HG03565 (cell line): ENCODE measurements at regions not wholly inside any gene's neighbourhood (a gene's known extent, or its start where the extent isn't known, plus 50 kb on each side); places are given as distances from the start of the nearest gene placed in this dataset.

Experiments used
- ATAC-seq: cut with Tn5 transposase; IDR thresholded peaks from one replicate; pipeline ENCODE4 v1.9.1; 2021; ENCODE audit warnings: mild to moderate bottlenecking, moderate library complexity; ENCODE audit not compliant: unreplicated experiment

DNA sequence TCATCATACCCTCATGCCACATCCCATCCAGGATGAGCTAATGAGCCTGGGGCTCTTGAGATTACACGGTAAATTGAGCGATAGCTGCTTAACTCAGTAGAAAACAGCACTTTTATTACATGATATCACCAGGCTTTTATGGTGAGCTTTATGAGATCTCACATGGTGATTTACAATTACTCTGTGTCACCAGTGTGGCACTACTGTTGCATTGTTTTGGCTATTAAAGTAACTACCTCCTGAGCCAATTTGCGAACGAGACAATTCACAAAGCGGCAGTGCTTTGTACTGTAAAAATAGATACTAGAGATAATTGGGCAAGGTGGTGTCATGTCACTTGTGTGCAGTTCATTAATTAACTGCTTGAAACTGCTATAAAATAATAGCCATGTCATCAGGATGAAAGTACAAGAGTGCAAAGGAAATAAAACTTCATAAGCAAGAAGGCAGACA lies 767.7 kb upstream of the ADGRL2 start:
- ATAC-seq = no peak

DNA sequence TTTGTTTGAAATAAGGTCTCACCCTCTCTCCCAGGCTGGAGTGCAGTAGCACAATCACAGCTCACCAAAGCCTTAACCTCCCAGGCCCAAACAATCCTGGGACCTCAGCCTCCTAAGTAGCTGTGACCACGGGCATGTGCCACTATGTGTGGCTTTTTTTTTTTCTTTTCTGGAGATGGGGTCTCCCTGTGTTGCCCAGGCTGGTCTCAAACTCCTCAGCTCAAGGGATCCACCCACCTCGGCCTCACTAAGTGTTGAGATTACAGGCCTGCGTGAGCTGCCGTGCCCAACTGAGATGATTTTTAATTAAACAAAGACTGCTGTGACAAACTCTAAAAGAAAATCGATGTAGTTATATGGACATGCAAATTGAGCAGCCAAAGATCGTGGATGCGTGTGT lies 768.4 kb upstream of the ADGRL2 start:
- no peak for ATAC-seq

DNA sequence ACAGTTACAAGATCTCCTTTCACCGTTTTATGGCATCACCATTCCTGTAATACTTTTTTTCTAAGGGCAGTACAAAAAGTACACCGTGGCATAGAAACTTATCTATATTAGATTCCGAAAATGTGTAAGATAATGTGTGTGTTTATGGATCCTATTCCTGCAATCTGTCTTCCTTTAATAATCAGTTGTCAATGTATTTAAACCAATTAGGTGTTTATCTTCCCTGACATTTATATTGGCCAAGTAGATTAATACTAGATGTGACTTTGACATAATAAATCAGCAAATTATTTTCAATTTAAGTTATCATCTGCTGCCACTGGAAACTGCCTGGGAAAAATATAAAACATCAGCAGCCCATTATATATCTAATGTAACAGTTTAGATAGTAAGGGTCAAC lies 770.3 kb upstream of the ADGRL2 start:
- ATAC-seq = no peak

DNA sequence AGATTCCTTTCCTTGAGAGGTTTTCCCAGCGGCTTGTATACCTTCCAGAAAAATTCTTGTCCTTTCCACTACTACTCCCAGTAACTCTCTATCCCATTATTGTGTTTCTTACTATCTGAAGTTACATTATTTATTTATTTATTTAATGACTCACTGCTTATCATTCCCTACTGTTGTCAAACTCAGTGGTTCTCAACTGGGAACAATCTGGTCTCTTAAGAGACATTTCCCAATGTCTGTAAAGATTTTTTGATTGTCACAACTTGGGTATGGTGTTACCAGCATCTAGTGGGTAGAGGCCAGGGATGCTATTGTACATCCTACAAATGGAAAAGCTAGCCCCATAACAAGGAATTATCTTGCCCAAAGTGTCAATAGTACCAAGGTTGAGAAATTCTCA lies 771.5 kb upstream of the ADGRL2 start:
- ATAC-seq = no peak

DNA sequence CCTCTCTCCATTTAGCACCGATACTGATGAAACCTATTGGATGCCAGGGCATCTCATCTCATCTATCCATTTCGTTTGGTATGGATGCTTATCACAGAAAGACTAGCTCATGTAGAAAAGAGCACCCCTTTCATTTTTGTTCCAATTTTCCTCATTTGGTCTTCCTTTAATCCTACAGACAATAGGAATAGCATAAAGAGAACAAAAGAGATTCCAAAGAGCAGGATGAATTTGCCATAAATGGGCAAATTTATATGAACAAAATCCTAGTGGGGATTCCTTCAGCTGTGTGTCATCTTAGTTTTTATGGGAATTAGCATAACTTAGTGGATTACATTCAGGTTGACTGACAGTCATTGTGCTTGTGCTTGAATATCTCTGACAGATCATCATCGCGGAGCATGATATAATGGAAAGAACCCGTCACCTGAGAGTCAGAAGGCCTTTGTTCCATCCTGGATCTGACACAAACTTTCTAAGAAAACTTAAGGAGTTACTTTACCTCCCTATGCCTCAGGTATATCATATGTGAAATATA lies 777.5 kb upstream of the ADGRL2 start:
- no peak for ATAC-seq

DNA sequence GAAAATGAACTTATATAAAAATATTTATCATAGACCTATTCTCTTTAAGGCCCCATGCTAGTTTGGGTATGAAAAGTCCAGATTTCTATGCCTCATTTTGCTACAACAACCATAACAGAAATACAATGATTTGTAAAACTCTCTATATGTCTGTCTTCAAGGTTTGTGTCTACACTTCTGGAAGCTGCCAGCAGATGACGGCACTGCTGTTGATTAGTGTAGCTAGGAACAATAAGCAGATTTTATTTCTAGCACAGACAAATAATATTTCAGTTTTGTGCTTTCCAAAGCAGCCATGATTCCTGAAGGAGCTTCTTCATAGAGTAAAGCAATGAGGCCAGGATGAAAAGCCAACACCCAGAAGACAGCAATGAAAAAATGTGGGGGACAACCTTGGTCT lies 779.6 kb upstream of the ADGRL2 start:
- no peak for ATAC-seq

DNA sequence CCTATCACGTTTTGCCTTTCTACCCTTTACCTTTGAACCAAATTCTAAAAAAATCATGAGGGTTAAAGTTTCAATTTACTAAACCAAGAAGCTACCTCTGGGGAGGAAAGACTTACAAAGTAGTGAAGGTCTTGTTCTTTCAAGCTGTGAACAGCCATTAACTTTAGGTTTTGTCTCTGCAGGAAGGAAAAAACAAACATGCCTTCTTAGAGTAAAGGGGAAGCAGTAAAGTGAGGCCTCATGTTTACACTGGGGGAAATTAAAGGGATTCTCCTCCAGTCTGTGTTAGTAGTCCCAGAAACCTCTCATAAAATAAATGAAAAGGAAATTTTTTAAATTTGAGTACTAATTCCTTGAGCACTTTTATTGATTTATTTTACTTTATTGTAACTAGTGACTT lies 780.2 kb upstream of the ADGRL2 start:
- ATAC-seq = no peak

DNA sequence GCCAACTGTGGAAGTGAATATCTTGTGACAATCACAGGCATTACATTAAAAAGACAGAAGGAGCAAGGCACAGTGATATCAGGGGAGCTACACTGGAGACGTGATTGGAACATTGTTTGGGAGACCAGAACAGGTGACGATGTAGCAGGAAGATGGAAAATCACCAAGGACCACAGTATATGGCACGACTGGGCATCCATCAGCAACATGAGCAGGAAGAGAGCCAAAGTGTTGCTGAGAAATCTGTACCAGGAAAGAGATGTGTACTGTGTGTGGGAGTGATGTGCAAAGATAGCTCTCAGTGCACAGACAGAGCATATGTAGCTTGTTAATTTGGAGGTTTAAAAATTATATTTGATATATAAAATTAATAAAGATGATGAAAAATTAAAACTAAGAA lies 790.6 kb upstream of the ADGRL2 start:
- no peak for ATAC-seq

DNA sequence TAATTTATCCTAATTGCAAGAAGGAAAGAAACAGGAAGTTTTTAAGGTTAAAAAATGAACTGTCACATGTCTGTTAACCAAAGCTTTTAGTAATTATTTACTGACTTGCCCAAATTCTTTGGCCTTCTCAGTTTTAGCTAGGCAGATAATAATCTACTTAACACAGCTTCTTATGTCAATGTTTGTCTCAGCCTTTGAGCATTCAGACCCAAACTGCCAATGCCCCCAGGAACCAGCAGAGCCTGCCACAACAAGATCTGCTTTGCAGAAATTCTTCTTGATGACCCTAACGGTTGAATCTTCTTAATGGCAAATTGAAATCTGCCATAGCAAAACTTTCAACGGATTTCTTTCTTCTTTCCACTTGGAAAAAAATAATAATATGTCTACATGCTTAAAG lies 792.4 kb upstream of the ADGRL2 start:
- ATAC-seq = no peak

DNA sequence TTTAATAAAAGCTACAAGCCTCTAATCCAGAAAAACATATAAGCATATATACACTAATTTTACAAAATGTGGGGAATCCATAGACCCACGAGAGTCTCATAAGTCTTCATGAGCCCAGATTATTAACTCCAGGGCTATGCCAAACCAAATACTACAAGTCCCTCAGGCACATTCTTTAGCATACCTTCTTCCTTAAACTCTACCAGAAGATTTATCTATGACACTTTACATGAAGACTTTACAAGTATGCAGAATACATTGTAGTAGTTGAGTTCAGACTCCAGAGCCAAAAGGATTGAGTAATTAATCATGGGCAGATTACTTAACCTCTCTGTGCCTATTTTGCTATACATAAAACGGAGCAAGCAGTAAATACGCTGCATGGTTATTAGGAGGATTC lies 793.7 kb upstream of the ADGRL2 start:
- no peak for ATAC-seq

DNA sequence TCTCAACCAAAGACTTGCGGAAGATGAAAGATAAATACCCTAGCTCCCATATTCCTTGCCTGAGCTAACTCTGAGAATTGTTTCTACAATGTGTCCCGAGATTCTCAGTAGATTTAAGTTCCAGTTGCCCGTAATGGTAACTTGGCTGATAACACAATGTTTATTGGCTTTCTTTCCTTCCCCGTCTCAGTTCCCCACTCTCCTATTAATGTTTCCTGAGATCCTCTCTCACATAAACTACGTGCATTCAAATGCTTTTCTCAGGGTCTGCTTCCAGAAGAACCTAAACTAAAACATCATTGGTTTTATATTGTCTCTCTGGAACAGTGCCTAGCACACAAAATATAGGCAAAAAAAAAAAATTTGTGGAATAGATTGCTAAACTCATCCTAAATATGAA lies 794.2 kb upstream of the ADGRL2 start:
- no peak for ATAC-seq

DNA sequence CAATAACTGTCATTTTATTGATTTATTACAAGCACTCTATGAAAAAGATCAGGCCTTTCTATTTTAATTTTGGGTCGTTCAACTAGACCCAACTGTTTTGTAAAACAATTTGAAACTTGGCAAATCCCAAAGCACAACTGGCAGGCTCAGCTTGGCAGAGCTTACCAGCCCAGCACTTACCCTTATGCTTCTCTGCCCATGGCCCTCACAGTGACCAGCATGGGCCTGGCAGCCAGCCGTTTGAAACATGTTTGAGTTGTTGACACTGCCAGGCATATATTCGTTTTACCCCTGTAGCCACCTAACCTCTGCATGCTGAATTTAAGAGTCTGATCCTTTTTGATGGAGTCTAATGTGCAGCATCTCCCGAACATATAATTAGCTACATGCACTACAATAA lies 796.7 kb upstream of the ADGRL2 start:
- ATAC-seq = no peak

DNA sequence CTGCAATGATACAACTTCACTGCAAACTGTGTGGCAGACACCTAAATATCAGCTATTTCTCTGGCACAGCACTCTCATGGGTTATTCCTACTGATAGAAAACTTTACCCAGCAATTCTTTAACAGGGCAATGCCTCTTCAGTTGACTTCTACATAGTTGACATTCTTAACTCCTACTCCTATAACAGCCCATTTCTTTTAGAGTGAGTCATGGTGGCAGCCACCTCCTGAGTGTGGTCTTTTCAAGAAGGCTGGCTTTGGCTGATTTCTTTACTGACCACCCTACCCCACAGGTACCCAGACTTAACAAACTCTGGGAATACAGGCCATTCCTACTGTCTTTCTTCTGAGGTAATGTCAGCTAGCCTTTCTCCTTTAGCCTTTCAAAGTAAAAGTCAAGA lies 805.8 kb upstream of the ADGRL2 start:
- no peak for ATAC-seq

DNA sequence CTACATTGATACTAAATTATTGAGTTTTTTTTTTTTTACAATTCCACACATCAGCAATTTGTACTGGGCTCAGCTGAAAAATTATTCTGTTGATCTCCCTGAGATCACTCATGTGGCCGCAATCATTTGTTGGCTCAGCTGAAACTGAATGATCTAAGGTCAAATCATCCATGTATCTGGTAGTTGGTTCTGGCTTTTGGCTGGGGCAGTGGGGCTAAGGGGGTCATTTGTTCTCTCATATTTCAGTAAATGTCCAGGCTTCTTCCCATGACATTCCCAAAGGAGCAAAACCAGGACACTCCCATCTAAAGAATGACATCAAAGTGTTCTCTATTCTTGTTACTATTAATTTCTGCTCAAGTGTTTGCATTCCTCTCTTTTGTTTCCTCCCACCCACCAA lies 806.7 kb upstream of the ADGRL2 start:
- ATAC-seq = no peak

DNA sequence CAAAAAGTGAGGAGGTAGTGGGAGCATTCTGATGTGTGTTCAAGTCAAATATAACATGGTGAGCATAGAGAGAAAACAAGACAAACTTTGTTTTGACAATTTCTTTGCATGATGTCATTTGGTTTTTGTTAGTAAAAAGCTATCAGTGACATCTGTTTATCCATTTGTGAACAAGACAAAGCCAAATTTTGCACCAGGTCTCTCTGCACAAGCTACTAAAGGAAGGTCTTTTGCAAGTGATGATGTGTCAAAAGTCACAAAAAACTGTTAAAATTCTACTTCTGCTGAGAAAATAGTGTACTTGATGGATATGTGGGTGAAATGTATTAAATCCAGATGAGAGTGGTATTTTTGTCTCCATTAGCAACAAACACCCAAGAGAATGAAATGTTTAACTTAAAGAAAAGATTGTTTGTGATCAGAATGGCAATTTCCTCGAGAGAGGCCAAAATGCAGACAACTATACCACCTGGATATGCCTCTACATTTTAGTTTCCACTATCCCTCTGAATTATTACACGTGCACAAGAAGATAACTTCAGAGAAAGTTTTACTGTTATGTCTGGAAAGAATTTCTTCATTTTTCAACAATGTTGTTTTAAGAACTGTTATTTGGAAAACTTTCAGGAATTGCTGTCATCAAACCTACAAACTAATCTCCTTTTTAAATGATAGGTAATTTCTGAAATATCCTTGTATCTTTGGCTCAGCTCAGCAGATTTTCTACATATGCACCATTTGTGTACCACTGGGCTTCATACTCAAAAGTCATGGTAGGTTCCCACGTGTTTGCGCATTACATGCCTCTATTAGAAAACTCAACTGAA lies 807.4 kb upstream of the ADGRL2 start:
- no peak for ATAC-seq

DNA sequence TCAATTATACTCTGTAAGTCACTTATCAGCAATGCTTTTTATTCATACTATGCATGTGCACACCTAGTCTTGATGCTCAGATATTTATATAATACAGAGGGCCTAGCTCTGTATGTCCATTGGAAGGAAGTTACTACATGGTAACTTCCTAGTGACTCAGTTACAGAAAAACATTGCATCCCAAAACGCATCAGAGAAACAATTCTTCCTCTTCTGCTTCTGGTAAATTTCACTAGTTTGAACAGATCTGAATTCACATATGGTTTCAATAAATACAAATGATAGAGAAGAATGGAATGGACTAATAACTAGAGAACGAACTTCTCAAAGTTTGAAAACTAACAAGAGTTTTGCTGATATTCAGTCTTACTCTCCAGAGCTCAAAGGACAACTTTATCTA lies 811.3 kb upstream of the ADGRL2 start:
- no peak for ATAC-seq

DNA sequence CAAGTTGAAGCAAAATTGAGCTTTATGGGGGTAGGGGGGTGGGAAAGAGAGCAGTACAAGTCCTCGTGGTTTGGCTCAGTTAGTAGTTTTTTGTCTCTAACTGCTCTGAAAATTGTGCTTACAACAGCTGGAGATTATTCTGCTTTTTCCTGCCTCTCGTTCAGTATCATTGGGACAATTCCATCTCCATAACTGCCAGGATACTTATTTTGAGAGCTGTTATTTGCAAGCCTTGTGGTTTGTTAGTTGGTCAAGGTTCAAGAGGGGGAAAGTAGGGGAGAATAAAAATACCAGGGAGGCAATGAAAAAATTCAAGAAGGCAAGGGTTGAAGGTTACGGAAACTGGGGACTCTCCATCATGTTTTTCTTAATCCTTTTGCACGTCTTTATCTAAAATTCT lies 811.8 kb upstream of the ADGRL2 start:
- ATAC-seq = no peak

DNA sequence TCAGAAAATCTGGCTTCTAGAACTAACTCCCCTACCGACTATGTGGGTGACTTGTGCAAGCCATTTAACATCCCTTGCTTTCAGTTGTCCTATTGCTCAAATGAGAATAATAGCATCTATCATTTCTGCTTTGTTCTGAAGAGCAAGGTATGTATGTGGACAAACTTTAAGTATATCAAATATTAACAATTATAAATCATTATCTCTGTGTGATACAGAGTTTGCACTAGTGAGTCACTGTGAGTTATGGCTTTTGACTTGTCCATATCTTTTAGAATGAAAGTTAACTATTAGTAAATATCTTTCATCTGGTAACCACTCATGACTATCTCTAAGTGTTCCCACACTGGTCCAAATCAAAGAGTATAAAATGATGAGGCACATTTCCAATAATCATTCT lies 812.9 kb upstream of the ADGRL2 start:
- ATAC-seq = no peak

DNA sequence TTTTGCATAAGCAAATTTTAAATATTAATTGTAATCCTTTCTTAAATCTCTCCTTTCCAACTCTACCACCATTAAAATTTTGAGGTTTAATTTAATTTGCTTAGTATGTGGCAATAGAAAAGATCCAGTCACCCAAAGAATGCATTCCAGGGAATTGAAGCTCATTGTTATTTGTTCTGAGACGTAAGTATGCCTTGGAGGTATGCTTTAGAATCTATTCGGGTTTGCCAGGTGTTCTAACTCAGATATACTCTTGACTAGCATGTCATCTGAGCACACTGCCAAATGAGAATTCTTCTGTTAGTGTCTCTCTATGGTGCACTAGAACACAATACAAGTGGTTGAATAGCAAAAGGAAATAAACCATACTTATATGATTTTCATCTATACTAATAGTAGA lies 813.6 kb upstream of the ADGRL2 start:
- ATAC-seq = no peak

DNA sequence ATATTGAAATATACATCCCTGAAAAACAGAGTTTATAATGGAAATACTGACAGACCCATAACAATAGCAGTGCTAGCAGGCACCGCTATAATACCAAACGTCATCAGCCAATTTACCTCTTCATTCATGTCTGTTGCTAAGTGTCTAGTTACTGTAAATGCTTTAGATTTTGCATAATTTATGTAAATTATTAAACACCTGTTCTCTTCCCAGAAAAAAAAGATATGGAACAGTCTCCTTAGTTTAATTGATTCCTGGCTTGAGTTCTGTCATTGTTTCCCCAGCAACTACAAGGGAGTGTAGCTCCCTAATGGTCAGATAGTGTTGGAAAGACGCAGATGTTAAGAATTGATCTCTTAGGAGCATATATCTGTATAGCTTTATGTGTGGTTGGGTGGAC lies 817.9 kb upstream of the ADGRL2 start:
- ATAC-seq = no peak

DNA sequence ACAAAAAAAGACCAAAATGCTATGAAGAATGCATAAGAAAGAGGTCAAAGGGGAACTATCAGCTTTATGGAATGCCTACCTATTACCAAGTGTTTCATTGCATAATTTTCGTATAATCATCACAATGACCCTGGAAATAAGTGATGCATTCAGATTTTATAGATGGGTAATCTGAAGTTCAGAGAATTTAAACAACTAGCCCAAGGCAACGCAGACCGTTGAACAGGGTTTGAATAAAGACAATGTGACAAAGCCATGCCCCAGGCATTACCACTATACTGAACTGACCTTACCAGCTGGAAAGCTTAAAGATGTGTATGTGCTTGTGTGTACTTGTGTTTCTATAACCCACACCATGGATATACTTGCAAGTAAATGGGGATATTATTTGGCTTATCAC lies 827.6 kb upstream of the ADGRL2 start:
- ATAC-seq = no peak

DNA sequence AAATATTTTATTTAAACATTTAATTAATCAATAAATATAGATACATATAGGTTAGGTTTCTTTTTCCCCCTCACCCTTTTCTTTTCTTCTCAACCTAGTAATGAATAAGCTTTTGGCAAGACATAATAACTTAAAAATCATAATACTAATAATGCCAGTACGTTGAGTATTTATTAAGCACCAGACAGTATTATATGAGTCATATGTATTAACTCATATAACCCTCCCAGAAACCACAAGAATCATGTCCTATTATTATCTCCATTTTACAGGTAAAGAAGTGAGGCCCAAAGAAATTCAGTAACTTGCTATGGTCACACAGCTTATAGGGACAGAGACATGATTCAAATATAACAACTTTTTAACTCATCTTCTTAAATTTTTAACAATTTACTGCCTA lies 834.5 kb upstream of the ADGRL2 start:
- ATAC-seq = no peak

DNA sequence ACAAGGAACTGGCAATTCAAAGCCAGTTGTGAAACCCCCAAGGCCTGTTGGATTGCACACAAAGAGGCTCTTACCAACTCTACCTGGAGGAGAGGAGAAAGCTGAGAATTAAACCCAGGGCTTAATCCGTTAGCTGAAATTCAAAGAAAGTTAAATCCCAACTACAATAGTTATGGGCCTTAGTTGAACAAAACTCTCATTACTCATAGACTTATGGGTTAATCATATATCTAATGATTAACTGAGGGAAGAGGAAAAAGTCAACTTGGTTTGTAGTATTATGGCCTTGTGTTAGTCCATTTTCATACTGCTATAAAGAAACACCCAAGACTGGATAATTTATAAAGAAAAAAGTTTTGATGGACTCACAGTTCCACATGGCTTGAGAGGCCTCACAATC lies 838.2 kb upstream of the ADGRL2 start:
- no peak for ATAC-seq
